CD4-positive, alpha-beta T cell treated with Interleukin-21 for 1 hour (primary cell): ENCODE measurements at regions not wholly inside any gene's neighbourhood (a gene's known extent, or its start where the extent isn't known, plus 50 kb on each side); places are given as distances from the start of the nearest gene placed in this dataset.

Experiments
- DNase-seq: peaks from one replicate; pipeline ENCODE4 v3.0.0-alpha.2; 2020

- DNase-seq, result no peak
Observed at GRCh38 chr3:127371334-127371733, 83.5 kb upstream of the PRR20G start.

GRCh38 chr3:127370906-127371305, 83.1 kb upstream of the PRR20G start:
- no peak for DNase-seq

- no peak for DNase-seq
Observed at GRCh38 chr3:127369356-127369935, 81.6 kb upstream of the PRR20G start.

GRCh38 chr3:127368186-127369032, 80.6 kb upstream of the PRR20G start:
- no peak for DNase-seq

- DNase-seq, result no peak
Observed at GRCh38 chr3:127367593-127367992, 79.7 kb upstream of the PRR20G start.

GRCh38 chr3:127366383-127366782, 78.5 kb upstream of the PRR20G start:
- DNase-seq, result no peak

GRCh38 chr3:127365163-127365798, 77.4 kb upstream of the PRR20G start:
- DNase-seq, result no peak

GRCh38 chr3:127363891-127364290, 76.0 kb upstream of the PRR20G start:
- no peak for DNase-seq

GRCh38 chr3:127363171-127363570, 75.3 kb upstream of the PRR20G start:
- no peak for DNase-seq

- DNase-seq, result no peak
Observed at GRCh38 chr3:127360647-127361046, 72.8 kb upstream of the PRR20G start.

- DNase-seq, result no peak
Observed at GRCh38 chr3:127358641-127359040, 70.8 kb upstream of the PRR20G start.

GRCh38 chr3:127356381-127356780, 68.5 kb upstream of the PRR20G start:
- no peak for DNase-seq

GRCh38 chr3:127354761-127355160, 66.9 kb upstream of the PRR20G start:
- DNase-seq, result no peak

- DNase-seq, result no peak
Observed at GRCh38 chr3:127352612-127353011, 64.8 kb upstream of the PRR20G start.

GRCh38 chr3:127351775-127352350, 64.0 kb upstream of the PRR20G start:
- DNase-seq, result no peak

- no peak for DNase-seq
Observed at GRCh38 chr3:127351321-127351720, 63.5 kb upstream of the PRR20G start.

GRCh38 chr3:127350172-127351050, 62.6 kb upstream of the PRR20G start:
- DNase-seq, result no peak

GRCh38 chr3:127349501-127350171, 61.8 kb upstream of the PRR20G start:
- DNase-seq, result no peak

GRCh38 chr3:127342735-127343134, 54.9 kb upstream of the PRR20G start:
- DNase-seq, result no peak

- no peak for DNase-seq
Observed at GRCh38 chr3:127339928-127340861, 52.3 kb upstream of the PRR20G start.

- no peak for DNase-seq
Observed at GRCh38 chr3:127339016-127339415, 51.2 kb upstream of the PRR20G start.
